WERI-Rb-1 (cell line): ENCODE measurements at regions not wholly inside any gene's neighbourhood (a gene's known extent, or its start where the extent isn't known, plus 50 kb on each side); places are given as distances from the start of the nearest gene placed in this dataset.

Source experiments
- DNase-seq: peaks from one replicate; pipeline ENCODE4 v3.0.0-alpha.2; 2020
- H3K27ac ChIP-seq: fragments of 250-450 bp; sonication (Bioruptor Pico); 2 replicates; pipeline ENCODE4 v1.5.1; 2020; ENCODE audit warnings: mild to moderate bottlenecking, moderate library complexity
- H3K27me3 ChIP-seq: fragments of 250-450 bp; sonication (Bioruptor Pico); 2 replicates; pipeline ENCODE4 v1.5.1; 2021; ENCODE audit warnings: mild to moderate bottlenecking, low read depth, moderate library complexity; ENCODE audit not compliant: insufficient read depth, severe bottlenecking
- H3K36me3 ChIP-seq: fragments of 250-450 bp; sonication (Bioruptor Pico); 2 replicates; pipeline ENCODE4 v1.5.1; 2020; ENCODE audit warnings: mild to moderate bottlenecking, moderate library complexity
- H3K4me3 ChIP-seq: 2 replicates; pipeline ENCODE4 v1.5.1; 2011; ENCODE audit warnings: low read depth, mild to moderate bottlenecking, control low read depth, low read length
- H3K9me3 ChIP-seq: fragments of 250-450 bp; sonication (Bioruptor Pico); 2 replicates; pipeline ENCODE4 v1.5.1; 2021; ENCODE audit warnings: mild to moderate bottlenecking, moderate library complexity; ENCODE audit not compliant: severe bottlenecking
- CTCF ChIP-seq: IDR thresholded peaks from 2 replicates; pipeline ENCODE4 v1.5.1; 2011; ENCODE audit warnings: low read depth, mild to moderate bottlenecking, control low read depth, inconsistent platforms, low read length

- Histone ChIP-seq H3K27ac (no peak overlapping the region), H3K27me3 (no peaks in the 10 kb centered on the region), H3K4me3 (no peak overlapping the region), H3K9me3 (no peaks in the 10 kb centered on the region), H3K36me3 (no peaks in the 10 kb centered on the region)
- no peak for DNase-seq
- no peak for TF ChIP-seq CTCF
Measured at GRCh38 chr18:37871561-37871960, 306.0 kb upstream of the CELF4 start.

GRCh38 chr18:37869051-37869450 lies 303.5 kb upstream of the CELF4 start:
- DNase-seq, result peak; percentile 59
- H3K9me3 ChIP-seq, result no peaks in the 10 kb centered on the region

GRCh38 chr18:37864122-37864521 lies 298.5 kb upstream of the CELF4 start:
- Histone ChIP-seq H3K27me3 (no peaks in the 10 kb centered on the region), H3K27ac (no peak overlapping the region), H3K9me3 (no peaks in the 10 kb centered on the region), H3K36me3 (no peaks in the 10 kb centered on the region), H3K4me3 (no peak overlapping the region)
- DNase-seq, result no peak
- TF ChIP-seq CTCF, result no peak

More at GRCh38 chr18:37869051-37869450, 303.5 kb upstream of the CELF4 start:
- Histone ChIP-seq H3K36me3 (no peaks in the 10 kb centered on the region), H3K4me3 (no peak overlapping the region), H3K27ac (no peak overlapping the region), H3K27me3 (no peaks in the 10 kb centered on the region)
- TF ChIP-seq CTCF, result no peak

DNA sequence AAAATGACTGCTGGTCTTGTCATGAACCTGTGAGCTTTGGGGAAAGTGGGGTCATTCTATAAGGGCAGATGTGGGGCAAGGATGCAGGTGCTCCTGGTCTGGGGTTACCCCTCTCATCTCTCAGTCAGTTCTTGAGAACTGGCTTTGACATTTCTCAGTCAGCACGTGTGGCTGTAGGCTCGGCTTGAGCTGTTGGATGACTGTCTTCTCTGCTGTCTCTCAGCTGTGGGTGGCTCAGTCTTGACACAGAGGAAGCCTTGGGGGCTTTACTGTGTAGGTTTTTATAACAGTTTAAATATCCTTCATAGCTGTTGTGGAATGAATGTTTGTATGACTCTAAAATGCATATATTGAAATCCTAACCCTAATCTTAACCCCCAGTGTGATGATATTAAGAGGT lies 296.4 kb upstream of the CELF4 start:
- no peaks in the 10 kb centered on the region for H3K27me3 ChIP-seq
- no peaks in the 10 kb centered on the region for H3K36me3 ChIP-seq
- no peak for DNase-seq
- no peak for TF ChIP-seq CTCF
- H3K27ac ChIP-seq, result no peak overlapping the region
- no peaks in the 10 kb centered on the region for H3K9me3 ChIP-seq
- H3K4me3 ChIP-seq, result no peak overlapping the region

DNA sequence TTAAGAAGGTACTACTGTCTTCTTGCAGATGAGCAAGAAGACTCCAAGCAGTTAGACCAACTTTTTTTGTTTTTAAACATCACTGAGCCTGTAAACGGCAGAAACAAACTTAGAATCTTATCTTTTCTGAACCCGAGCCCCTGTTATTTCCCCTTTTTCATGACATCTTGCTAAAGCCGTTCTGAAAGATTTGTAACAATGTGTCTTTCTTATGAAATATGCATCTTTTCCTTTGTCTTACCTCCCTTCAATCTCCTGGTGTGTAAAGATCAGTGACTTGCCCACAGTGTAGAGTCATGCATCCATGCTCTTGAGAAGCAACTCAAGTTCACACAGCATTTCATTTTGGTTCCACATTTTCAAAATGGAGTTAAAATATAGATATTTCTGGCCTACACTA lies 288.8 kb upstream of the CELF4 start:
- DNase-seq, result no peak
- Histone ChIP-seq H3K4me3 (no peak overlapping the region), H3K9me3 (no peaks in the 10 kb centered on the region), H3K27ac (no peak overlapping the region), H3K27me3 (no peaks in the 10 kb centered on the region), H3K36me3 (no peaks in the 10 kb centered on the region)
- TF ChIP-seq CTCF, result no peak

GRCh38 chr18:37853706-37854105 lies 288.1 kb upstream of the CELF4 start:
- Histone ChIP-seq H3K36me3 (no peaks in the 10 kb centered on the region), H3K4me3 (no peak overlapping the region), H3K9me3 (no peaks in the 10 kb centered on the region), H3K27ac (no peak overlapping the region), H3K27me3 (no peaks in the 10 kb centered on the region)
- TF ChIP-seq CTCF, result no peak
- no peak for DNase-seq
